ENCODE measurements at regions not wholly inside any gene's neighbourhood (a gene's known extent, or its start where the extent isn't known, plus 50 kb on each side); places are given as distances from the start of the nearest gene placed in this dataset.

DNA sequence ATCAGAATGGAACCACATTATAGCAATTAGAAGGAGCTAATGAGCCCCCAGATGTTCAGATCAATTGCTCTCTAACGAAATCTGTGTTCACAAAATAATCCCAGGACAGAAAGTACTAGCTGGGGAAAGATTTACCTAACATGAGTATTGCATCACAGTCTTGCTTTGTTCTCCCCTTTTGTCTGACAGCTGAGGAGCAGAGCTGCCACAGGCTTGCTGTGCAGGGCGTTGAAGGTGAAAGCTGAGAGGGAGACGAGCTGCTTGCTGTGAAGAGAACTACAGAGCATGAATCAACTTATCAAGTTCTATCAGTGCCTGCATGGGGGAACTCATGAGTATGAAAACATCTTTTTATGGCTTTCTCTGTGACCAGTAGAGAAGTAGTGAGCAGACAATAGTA lies 441.2 kb downstream of the CENPC start:
- DNase-seq (ENCODE audit: insufficient read length, low spot score) (no peak), FAIRE-seq (no peak)
- TF ChIP-seq POU2F2 (IDR thresholded peaks at IDR 0.05; ENCODE audit: low read depth, low read length) (no peak), PAX5 (IDR thresholded peaks at IDR 0.05; ENCODE audit: insufficient read depth, low read length, severe bottlenecking) (no peak), TAF1 (IDR thresholded peaks at IDR 0.05; ENCODE audit: low read depth, low read length) (no peak), SPI1 (IDR thresholded peaks at IDR 0.05; ENCODE audit: low read depth, low read length) (no peak), POLR2AphosphoS5 (IDR thresholded peaks at IDR 0.05; ENCODE audit: low read depth, low read length) (no peak), POLR2A (IDR thresholded peaks at IDR 0.05; ENCODE audit: low read depth, low read length) (no peak)

- FAIRE-seq (no peak), DNase-seq (ENCODE audit: insufficient read length, low spot score) (no peak)
These were observed 442.1 kb downstream of the CENPC start for GRCh38 chr4:67103001-67103747.

DNA sequence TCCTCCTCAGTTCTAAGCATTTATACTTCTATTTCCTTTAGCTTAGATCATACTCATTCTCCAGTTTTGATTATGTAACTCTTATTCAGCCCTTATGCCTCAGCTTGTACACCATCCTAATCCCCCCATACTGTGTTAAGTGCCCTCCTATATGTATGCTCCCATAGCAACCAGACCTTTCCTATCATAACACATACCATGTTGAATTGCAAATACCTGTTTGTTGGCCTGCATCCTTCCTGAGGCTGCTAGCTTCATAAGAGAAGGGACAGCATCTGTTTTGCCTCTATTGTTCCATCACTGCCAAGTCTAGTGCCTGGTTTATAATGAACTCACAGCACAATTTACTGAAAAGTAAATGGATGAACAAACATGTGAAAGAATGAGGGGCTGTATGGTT lies 443.7 kb downstream of the CENPC start:
- DNase-seq (ENCODE audit: insufficient read length, low spot score) (no peak), FAIRE-seq (no peak)
- TF ChIP-seq PAX5 (IDR thresholded peaks at IDR 0.05; ENCODE audit: insufficient read depth, low read length, severe bottlenecking) (no peak), POLR2A (IDR thresholded peaks at IDR 0.05; ENCODE audit: low read depth, low read length) (no peak), POLR2AphosphoS5 (IDR thresholded peaks at IDR 0.05; ENCODE audit: low read depth, low read length) (no peak), POU2F2 (IDR thresholded peaks at IDR 0.05; ENCODE audit: low read depth, low read length) (no peak), TAF1 (IDR thresholded peaks at IDR 0.05; ENCODE audit: low read depth, low read length) (no peak)

More at GRCh38 chr4:67103001-67103747, 442.1 kb downstream of the CENPC start:
- TF ChIP-seq TAF1 (IDR thresholded peaks at IDR 0.05; ENCODE audit: low read depth, low read length) (no peak), PAX5 (IDR thresholded peaks at IDR 0.05; ENCODE audit: insufficient read depth, low read length, severe bottlenecking) (no peak), POU2F2 (IDR thresholded peaks at IDR 0.05; ENCODE audit: low read depth, low read length) (no peak)

DNA sequence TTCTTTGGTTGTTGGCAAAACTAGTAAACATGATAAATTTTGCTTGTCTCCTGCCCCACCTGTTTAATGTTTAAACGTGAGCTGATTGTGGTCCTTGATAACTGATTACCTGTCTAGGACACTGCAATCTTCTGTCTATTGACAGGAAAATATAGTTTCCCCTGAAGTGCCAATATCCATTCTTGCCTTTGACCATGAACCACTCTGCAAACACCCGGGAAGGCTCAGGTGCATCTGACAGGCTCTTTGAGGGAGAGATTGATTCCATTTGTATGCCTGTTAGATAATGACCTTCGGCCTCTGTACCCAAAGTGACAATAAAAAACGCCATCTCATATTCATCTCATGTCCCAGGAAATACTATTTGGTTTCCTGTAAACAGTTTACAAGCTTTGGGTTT lies 453.0 kb downstream of the CENPC start:
- FAIRE-seq: no peak
- no peak for DNase-seq (ENCODE audit: insufficient read length, low spot score)
- no peak for TF ChIP-seq POU2F2 (IDR thresholded peaks at IDR 0.05; ENCODE audit: low read depth, low read length)
- no peak for TF ChIP-seq TAF1 (IDR thresholded peaks at IDR 0.05; ENCODE audit: low read depth, low read length)
- TF ChIP-seq PAX5 (IDR thresholded peaks at IDR 0.05; ENCODE audit: insufficient read depth, low read length, severe bottlenecking): no peak
- TF ChIP-seq SPI1 (IDR thresholded peaks at IDR 0.05; ENCODE audit: low read depth, low read length): no peak
- no peak for TF ChIP-seq POLR2A (IDR thresholded peaks at IDR 0.05; ENCODE audit: low read depth, low read length)
- TF ChIP-seq POLR2AphosphoS5 (IDR thresholded peaks at IDR 0.05; ENCODE audit: low read depth, low read length): no peak

GRCh38 chr4:67091673-67092072 lies 453.6 kb downstream of the CENPC start:
- DNase-seq (ENCODE audit: insufficient read length, low spot score): no peak
- FAIRE-seq: no peak
- TF ChIP-seq SPI1 (IDR thresholded peaks at IDR 0.05; ENCODE audit: low read depth, low read length) (no peak), TAF1 (IDR thresholded peaks at IDR 0.05; ENCODE audit: low read depth, low read length) (no peak), POLR2A (IDR thresholded peaks at IDR 0.05; ENCODE audit: low read depth, low read length) (no peak), POLR2AphosphoS5 (IDR thresholded peaks at IDR 0.05; ENCODE audit: low read depth, low read length) (no peak), POU2F2 (IDR thresholded peaks at IDR 0.05; ENCODE audit: low read depth, low read length) (no peak), PAX5 (IDR thresholded peaks at IDR 0.05; ENCODE audit: insufficient read depth, low read length, severe bottlenecking) (no peak)

DNA sequence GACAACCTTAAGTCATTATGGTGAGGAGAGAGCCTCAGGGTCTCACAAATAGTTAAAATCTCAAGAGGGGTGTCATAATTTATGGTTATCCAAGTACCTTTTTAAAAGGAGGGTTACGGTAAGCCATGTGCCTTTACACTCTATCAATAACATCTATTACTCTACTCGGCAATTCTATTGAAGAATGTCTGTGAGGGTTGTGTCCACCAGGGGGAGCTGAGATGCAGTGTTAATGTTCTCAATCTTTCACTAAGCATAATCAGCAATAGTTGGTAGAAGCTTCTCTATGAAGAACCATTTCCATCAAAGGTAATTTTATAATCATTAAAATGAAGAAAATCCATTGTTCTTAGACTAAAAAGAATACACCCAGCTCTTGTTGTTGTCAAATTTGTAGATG lies 457.4 kb downstream of the CENPC start:
- DNase-seq (ENCODE audit: insufficient read length, low spot score) (peak; percentile 1), FAIRE-seq (peak; percentile 79)
- TF ChIP-seq SPI1 (IDR thresholded peaks at IDR 0.05; ENCODE audit: low read depth, low read length): no peak
- no peak for TF ChIP-seq TAF1 (IDR thresholded peaks at IDR 0.05; ENCODE audit: low read depth, low read length)
- no peak for TF ChIP-seq POU2F2 (IDR thresholded peaks at IDR 0.05; ENCODE audit: low read depth, low read length)
- no peak for TF ChIP-seq PAX5 (IDR thresholded peaks at IDR 0.05; ENCODE audit: insufficient read depth, low read length, severe bottlenecking)
- TF ChIP-seq POLR2AphosphoS5 (IDR thresholded peaks at IDR 0.05; ENCODE audit: low read depth, low read length): no peak
- no peak for TF ChIP-seq POLR2A (IDR thresholded peaks at IDR 0.05; ENCODE audit: low read depth, low read length)

DNA sequence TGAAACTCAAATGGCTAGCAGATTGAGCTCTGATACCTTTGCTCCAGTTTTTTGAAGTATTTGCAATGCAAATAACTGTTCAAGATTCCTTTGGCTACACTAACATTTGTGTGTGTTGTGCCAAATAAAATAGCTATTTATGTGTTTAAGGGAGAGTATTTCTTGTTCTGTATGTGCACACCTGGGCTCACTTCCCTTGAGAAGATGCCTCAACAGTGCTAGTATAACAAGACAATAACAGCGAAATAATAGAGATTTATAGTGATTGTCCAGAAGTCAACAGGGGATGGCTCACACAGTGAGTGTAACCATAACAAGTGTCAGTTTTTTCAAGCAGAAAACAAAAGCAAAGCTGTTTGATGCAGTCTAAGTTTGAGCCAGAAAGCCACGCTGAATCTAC lies 460.5 kb downstream of the CENPC start:
- no peak for TF ChIP-seq POLR2A (IDR thresholded peaks at IDR 0.05; ENCODE audit: low read depth, low read length)
- no peak for TF ChIP-seq TAF1 (IDR thresholded peaks at IDR 0.05; ENCODE audit: low read depth, low read length)
- no peak for TF ChIP-seq SPI1 (IDR thresholded peaks at IDR 0.05; ENCODE audit: low read depth, low read length)
- TF ChIP-seq POU2F2 (IDR thresholded peaks at IDR 0.05; ENCODE audit: low read depth, low read length): no peak
- no peak for TF ChIP-seq PAX5 (IDR thresholded peaks at IDR 0.05; ENCODE audit: insufficient read depth, low read length, severe bottlenecking)
- TF ChIP-seq POLR2AphosphoS5 (IDR thresholded peaks at IDR 0.05; ENCODE audit: low read depth, low read length): no peak
- FAIRE-seq: no peak
- no peak for DNase-seq (ENCODE audit: insufficient read length, low spot score)

DNA sequence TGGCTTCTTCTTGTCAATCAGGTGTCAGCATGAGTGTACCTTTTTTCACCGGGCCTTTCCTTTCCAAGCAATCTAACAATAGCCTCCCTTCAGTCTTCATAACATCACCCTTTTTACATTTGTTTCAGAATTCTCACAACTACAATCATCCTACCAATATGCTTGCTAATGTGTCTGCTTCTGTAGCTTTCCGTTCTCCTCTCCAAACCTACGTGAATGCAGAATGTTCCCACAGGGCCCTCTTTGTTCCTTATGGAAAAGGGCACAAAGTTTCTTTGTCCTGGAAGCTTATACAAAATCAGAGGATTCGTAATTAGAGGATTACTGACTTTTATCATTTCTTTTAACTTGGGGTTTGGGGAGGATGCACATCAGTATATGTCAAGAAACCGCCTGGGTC lies 461.8 kb downstream of the CENPC start:
- FAIRE-seq (no peak), DNase-seq (ENCODE audit: insufficient read length, low spot score) (no peak)
- no peak for TF ChIP-seq POLR2AphosphoS5 (IDR thresholded peaks at IDR 0.05; ENCODE audit: low read depth, low read length)
- no peak for TF ChIP-seq SPI1 (IDR thresholded peaks at IDR 0.05; ENCODE audit: low read depth, low read length)
- TF ChIP-seq POLR2A (IDR thresholded peaks at IDR 0.05; ENCODE audit: low read depth, low read length): no peak
- TF ChIP-seq TAF1 (IDR thresholded peaks at IDR 0.05; ENCODE audit: low read depth, low read length): no peak
- TF ChIP-seq PAX5 (IDR thresholded peaks at IDR 0.05; ENCODE audit: insufficient read depth, low read length, severe bottlenecking): no peak
- no peak for TF ChIP-seq POU2F2 (IDR thresholded peaks at IDR 0.05; ENCODE audit: low read depth, low read length)

- FAIRE-seq: no peak
- DNase-seq (ENCODE audit: insufficient read length, low spot score): no peak
- TF ChIP-seq POLR2A (IDR thresholded peaks at IDR 0.05; ENCODE audit: low read depth, low read length) (no peak), SPI1 (IDR thresholded peaks at IDR 0.05; ENCODE audit: low read depth, low read length) (no peak), POLR2AphosphoS5 (IDR thresholded peaks at IDR 0.05; ENCODE audit: low read depth, low read length) (no peak), TAF1 (IDR thresholded peaks at IDR 0.05; ENCODE audit: low read depth, low read length) (no peak), POU2F2 (IDR thresholded peaks at IDR 0.05; ENCODE audit: low read depth, low read length) (no peak), PAX5 (IDR thresholded peaks at IDR 0.05; ENCODE audit: insufficient read depth, low read length, severe bottlenecking) (no peak)
These were observed 462.6 kb downstream of the CENPC start for GRCh38 chr4:67082746-67083145.
